ENCODE measurements at regions not wholly inside any gene's neighbourhood (a gene's known extent, or its start where the extent isn't known, plus 50 kb on each side); places are given as distances from the start of the nearest gene placed in this dataset.

DNA sequence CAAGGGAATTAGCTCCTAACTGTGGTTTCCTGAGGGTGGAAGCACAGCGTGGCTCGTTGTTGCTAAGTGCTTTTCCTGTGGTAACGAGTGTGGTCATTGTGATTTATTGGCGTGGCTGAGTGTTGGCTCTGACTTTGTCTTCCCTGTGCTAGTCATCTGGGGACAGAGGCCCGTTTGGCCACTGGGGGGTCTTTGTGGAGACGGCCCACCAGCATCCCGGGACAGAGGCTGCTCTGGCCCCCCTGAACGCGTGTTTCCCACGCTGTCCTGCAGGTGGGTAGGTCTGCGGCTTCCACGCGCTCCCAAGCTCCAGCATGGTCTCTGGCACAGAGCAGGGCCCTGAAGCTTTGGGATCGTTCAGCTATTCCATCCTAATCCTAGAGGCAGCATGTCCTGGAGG, 1040.0 kb downstream of the TBC1D22A start:
- TF ChIP-seq, protein P1, sequence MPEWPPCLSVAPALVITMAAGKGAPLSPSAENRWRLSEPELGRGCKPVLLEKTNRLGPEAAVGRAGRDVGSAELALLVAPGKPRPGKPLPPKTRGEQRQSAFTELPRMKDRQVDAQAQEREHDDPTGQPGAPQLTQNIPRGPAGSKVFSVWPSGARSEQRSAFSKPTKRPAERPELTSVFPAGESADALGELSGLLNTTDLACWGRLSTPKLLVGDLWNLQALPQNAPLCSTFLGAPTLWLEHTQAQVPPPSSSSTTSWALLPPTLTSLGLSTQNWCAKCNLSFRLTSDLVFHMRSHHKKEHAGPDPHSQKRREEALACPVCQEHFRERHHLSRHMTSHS (tag by site-specific recombination; IDR thresholded peaks at IDR 0.05), result no peak
- TF ChIP-seq ZNF791 (tag by site-specific recombination; IDR thresholded peaks at IDR 0.05) (no peak), MZF1 (tag by site-specific recombination; IDR thresholded peaks at IDR 0.05; ENCODE audit: borderline replicate concordance) (no peak), ZNF792 (tag by site-specific recombination; IDR thresholded peaks at IDR 0.05) (no peak), ZNF248 (tag by site-specific recombination; IDR thresholded peaks at IDR 0.05) (no peak), ZNF202 (tag by site-specific recombination; IDR thresholded peaks at IDR 0.05; ENCODE audit: borderline replicate concordance) (no peak), ZBTB7A (tag by site-specific recombination; IDR thresholded peaks at IDR 0.05; ENCODE audit: low read depth) (no peak), ZNF292 (tag by site-specific recombination; IDR thresholded peaks at IDR 0.05; ENCODE audit: borderline replicate concordance, low read depth) (no peak), ZNF16 (tag by site-specific recombination; IDR thresholded peaks at IDR 0.05; ENCODE audit: low read depth) (no peak), ZNF510 (tag by site-specific recombination; IDR thresholded peaks at IDR 0.05; ENCODE audit: insufficient replicate concordance) (no peak), ZNF311 (tag by site-specific recombination; IDR thresholded peaks at IDR 0.05; ENCODE audit: borderline replicate concordance) (no peak)
- TF ChIP-seq, protein P2, sequence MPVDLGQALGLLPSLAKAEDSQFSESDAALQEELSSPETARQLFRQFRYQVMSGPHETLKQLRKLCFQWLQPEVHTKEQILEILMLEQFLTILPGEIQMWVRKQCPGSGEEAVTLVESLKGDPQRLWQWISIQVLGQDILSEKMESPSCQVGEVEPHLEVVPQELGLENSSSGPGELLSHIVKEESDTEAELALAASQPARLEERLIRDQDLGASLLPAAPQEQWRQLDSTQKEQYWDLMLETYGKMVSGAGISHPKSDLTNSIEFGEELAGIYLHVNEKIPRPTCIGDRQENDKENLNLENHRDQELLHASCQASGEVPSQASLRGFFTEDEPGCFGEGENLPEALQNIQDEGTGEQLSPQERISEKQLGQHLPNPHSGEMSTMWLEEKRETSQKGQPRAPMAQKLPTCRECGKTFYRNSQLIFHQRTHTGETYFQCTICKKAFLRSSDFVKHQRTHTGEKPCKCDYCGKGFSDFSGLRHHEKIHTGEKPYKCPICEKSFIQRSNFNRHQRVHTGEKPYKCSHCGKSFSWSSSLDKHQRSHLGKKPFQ (tag by site-specific recombination; IDR thresholded peaks at IDR 0.05), result no peak
- TF ChIP-seq, protein P3, sequence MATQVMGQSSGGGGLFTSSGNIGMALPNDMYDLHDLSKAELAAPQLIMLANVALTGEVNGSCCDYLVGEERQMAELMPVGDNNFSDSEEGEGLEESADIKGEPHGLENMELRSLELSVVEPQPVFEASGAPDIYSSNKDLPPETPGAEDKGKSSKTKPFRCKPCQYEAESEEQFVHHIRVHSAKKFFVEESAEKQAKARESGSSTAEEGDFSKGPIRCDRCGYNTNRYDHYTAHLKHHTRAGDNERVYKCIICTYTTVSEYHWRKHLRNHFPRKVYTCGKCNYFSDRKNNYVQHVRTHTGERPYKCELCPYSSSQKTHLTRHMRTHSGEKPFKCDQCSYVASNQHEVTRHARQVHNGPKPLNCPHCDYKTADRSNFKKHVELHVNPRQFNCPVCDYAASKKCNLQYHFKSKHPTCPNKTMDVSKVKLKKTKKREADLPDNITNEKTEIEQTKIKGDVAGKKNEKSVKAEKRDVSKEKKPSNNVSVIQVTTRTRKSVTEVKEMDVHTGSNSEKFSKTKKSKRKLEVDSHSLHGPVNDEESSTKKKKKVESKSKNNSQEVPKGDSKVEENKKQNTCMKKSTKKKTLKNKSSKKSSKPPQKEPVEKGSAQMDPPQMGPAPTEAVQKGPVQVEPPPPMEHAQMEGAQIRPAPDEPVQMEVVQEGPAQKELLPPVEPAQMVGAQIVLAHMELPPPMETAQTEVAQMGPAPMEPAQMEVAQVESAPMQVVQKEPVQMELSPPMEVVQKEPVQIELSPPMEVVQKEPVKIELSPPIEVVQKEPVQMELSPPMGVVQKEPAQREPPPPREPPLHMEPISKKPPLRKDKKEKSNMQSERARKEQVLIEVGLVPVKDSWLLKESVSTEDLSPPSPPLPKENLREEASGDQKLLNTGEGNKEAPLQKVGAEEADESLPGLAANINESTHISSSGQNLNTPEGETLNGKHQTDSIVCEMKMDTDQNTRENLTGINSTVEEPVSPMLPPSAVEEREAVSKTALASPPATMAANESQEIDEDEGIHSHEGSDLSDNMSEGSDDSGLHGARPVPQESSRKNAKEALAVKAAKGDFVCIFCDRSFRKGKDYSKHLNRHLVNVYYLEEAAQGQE (tag by site-specific recombination; IDR thresholded peaks at IDR 0.05), result no peak
- CTCF ChIA-PET, result interaction anchor here (0.6 kb wide), 2 partner anchors 10 to 79 kb away, joined by 3 to 5 read pairs; no protein-coding TSS in a partner anchor
- Histone ChIP-seq H3K36me3 (ENCODE audit: control insufficient read depth in 2 of 2, insufficient read depth in 1 of 2, low read length in 2 of 2) (no peaks in the 10 kb centered on the region), H3K9me3 (ENCODE audit: control insufficient read depth, insufficient read depth, low read depth, low read length) (no peaks in the 10 kb centered on the region), H3K4me1 (ENCODE audit: control insufficient read depth, insufficient read depth, low read length) (no peaks in the 10 kb centered on the region), H3K27ac (ENCODE audit: extremely low read depth, low read depth, low read length) (no peak overlapping the region), H3K4me3 (ENCODE audit: low read depth, low read length) (no peak overlapping the region)
- POLR2A ChIA-PET, result no interaction called here

DNA sequence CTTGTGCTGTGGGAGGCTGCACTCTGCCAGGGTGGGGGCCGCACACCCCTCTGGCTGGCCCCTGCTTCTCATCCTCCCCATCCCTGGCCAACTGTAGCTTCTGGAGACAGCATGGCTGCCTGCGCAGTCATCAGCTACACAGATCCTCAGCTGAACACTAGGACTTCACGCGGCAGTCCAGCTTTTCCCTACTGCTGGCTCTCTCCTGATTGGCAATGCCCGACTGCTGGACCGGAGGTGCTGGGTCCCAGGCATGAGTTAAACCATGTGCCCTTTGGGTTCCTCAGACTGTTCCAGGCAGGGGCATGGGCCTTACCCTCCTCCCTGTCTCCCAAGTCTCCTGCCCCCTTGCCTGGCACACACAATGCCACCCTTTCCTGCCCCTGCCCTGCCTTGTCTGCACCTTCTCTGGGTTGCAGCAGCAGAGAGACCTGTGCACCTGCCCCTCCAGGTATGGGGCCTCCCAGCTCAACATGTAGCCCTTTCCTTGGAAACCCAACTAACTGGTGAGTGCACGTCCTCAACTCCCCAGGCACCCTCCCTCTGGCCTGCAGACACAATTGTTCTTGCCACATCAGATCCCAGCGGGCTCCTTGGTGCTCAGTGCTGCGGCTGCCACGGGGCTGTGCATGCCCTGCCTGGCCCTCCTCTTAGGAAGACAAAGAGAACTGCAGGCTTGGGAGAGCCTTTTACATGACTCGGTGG, 1039.2 kb downstream of the TBC1D22A start:
- ChIA-PET CTCF (interaction anchor here (0.6 kb wide), 3 partner anchors 9 to 260 kb away, joined by 3 to 5 read pairs (median 3); no protein-coding TSS in a partner anchor), POLR2A (no interaction called here)
- H3K4me1 ChIP-seq (ENCODE audit: control insufficient read depth, insufficient read depth, low read length), result no peaks in the 10 kb centered on the region
- H3K36me3 ChIP-seq (ENCODE audit: control insufficient read depth in 2 of 2, insufficient read depth in 1 of 2, low read length in 2 of 2), result no peaks in the 10 kb centered on the region
- no peak overlapping the region for H3K4me3 ChIP-seq (ENCODE audit: low read depth, low read length)
- H3K9me3 ChIP-seq (ENCODE audit: control insufficient read depth, insufficient read depth, low read depth, low read length), result no peaks in the 10 kb centered on the region
- H3K27ac ChIP-seq (ENCODE audit: extremely low read depth, low read depth, low read length), result no peak overlapping the region
- TF ChIP-seq, protein P4, sequence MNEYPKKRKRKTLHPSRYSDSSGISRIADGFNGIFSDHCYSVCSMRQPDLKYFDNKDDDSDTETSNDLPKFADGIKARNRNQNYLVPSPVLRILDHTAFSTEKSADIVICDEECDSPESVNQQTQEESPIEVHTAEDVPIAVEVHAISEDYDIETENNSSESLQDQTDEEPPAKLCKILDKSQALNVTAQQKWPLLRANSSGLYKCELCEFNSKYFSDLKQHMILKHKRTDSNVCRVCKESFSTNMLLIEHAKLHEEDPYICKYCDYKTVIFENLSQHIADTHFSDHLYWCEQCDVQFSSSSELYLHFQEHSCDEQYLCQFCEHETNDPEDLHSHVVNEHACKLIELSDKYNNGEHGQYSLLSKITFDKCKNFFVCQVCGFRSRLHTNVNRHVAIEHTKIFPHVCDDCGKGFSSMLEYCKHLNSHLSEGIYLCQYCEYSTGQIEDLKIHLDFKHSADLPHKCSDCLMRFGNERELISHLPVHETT (tag by site-specific recombination; IDR thresholded peaks at IDR 0.05), result no peak
- TF ChIP-seq ZNF132 (tag by site-specific recombination; IDR thresholded peaks at IDR 0.05; ENCODE audit: borderline replicate concordance) (no peak), ZNF792 (tag by site-specific recombination; IDR thresholded peaks at IDR 0.05) (no peak), ZNF311 (tag by site-specific recombination; IDR thresholded peaks at IDR 0.05; ENCODE audit: borderline replicate concordance) (no peak), HOXC10 (CRISPR knock-in tag; IDR thresholded peaks at IDR 0.05) (no peak), ZNF670 (tag by site-specific recombination; IDR thresholded peaks at IDR 0.05; ENCODE audit: low read depth) (no peak), ZNF548 (tag by site-specific recombination; IDR thresholded peaks at IDR 0.05) (no peak), YY1 (tag by site-specific recombination; IDR thresholded peaks at IDR 0.05) (no peak), ZNF571 (tag by site-specific recombination; IDR thresholded peaks at IDR 0.05) (no peak), EGR2 (tag by site-specific recombination; IDR thresholded peaks at IDR 0.05; ENCODE audit: low read depth) (no peak)
- TF ChIP-seq, protein P2 (tag by site-specific recombination; IDR thresholded peaks at IDR 0.05), result no peak
- TF ChIP-seq, protein P5, sequence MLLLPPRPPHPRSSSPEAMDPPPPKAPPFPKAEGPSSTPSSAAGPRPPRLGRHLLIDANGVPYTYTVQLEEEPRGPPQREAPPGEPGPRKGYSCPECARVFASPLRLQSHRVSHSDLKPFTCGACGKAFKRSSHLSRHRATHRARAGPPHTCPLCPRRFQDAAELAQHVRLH (tag by site-specific recombination; IDR thresholded peaks at IDR 0.05), result no peak
- TF ChIP-seq, protein P6, sequence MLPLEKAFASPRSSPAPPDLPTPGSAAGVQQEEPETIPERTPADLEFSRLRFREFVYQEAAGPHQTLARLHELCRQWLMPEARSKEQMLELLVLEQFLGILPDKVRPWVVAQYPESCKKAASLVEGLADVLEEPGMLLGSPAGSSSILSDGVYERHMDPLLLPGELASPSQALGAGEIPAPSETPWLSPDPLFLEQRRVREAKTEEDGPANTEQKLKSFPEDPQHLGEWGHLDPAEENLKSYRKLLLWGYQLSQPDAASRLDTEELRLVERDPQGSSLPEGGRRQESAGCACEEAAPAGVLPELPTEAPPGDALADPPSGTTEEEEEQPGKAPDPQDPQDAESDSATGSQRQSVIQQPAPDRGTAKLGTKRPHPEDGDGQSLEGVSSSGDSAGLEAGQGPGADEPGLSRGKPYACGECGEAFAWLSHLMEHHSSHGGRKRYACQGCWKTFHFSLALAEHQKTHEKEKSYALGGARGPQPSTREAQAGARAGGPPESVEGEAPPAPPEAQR (tag by site-specific recombination; IDR thresholded peaks at IDR 0.05), result no peak
